Erythroblast (primary cell): ENCODE measurements at regions not wholly inside any gene's neighbourhood (a gene's known extent, or its start where the extent isn't known, plus 50 kb on each side); places are given as distances from the start of the nearest gene placed in this dataset.

Experiments used
- DNase-seq, 2 experiments: peaks; one replicate each; lab custom pipeline; 2025; lab: John Stamatoyannopoulos, UW
- GATA1 ChIP-seq: IDR thresholded peaks from 2 replicates; pipeline ENCODE4 v1.6.1; 2011; ENCODE audit warnings: low read depth, mild to moderate bottlenecking, control low read depth, low read length, moderate library complexity
- POLR2A ChIP-seq: IDR thresholded peaks from 2 replicates; pipeline ENCODE4 v1.6.1; 2011; ENCODE audit warnings: mild to moderate bottlenecking, low read length

DNA sequence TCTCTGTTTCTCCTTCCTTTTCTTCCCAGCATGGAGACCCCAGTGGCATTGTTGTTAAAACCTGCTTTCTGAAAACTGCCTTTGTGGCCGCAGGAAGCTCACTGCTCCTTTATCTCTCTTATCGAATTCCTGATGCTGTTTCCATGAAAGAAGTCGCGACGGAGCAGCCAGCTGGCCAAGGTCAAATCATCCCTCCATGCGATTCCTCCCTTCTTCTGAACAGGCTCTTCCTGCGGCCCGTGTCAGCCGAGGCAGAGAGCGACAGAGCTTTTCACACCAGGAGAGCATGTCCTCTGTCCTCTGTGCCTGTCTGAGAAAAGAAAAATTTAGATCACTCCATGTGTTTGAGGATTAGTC lies 242.1 kb upstream of the PITRM1 start:
- no peak for DNase-seq
- no peak for TF ChIP-seq GATA1

DNA sequence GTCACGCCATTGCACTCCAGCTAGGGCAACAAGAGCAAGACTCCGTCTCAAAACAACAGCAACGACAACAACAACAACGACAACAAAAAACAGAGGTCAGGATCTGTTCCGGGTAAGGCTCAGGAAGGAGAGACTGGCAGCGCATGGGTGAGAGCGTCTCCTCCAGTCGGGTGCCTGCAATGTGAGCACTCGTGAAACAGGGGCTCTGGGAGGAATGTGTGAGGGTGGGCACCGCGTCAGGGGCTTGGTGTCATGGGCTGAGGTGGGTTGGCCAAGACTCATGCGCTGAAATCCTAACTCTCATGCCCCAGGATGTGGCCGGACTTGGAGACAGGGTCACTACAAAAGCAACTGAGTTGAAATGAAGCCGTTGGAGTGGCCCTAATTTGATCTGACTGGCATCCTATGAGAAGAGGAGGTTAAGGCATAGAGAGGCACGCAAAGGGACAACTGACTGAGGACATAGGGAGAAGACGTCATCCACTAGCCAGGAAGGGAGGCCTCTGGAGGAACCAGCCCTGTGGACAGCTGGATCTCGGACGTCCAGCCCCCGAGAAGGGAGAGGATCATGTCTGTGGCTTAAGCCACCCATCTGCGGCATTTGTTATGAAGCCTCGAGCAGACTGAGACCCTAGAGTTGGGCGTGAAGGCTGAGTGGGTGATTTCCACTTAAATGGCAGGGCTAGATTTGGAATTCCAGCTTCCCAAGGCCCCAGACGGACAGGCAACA lies 241.5 kb upstream of the PITRM1 start:
- DNase-seq, result no peak
- no peak for TF ChIP-seq GATA1
- no peak for TF ChIP-seq POLR2A

DNA sequence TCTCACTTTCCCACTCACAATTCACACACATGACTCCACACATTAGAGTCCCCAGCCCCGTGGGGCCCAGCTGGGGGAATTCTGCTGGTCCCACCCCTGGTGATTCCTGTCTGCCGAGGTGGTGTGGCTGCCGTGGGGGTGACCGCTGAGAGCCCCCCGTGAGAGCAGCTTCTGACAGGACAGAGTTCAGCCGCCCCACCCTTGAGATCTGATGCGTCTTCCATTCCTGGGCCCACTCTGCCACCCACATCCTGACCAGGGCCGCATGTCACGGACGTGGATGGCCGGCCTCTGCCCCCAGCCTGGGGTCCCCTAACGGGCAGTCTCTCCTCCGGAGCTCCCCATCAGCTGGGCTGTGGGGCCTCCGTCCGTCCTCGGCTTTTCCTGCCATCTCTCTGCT lies 240.1 kb upstream of the PITRM1 start:
- no peak for DNase-seq
- TF ChIP-seq POLR2A (no peak), GATA1 (no peak)

DNA sequence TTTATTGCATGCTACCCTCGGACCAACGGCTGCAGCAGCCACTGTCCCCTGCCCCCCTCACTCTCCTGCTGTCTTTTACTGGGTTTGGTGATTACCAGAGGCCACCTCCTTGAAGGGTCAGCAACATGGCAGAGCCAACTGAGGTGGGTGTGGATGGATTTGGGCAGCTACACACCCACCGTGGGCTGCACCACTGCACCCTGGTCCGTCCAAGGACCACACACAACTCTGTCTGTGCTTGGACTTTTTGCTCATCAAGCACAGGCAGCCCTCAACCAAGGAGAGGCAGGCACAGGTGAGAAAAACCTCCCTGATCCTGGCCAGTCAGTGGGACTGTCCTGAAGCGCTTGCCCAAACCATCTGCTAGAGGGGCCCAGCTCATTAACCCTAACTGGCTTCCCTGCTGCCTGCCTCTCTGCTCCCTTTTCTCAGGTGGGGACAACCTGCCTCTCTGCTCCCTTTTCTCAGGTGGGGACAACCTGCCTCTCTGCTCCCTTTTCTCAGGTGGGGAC lies 239.5 kb upstream of the PITRM1 start:
- DNase-seq, result no peak
- TF ChIP-seq POLR2A (no peak), GATA1 (no peak)

DNA sequence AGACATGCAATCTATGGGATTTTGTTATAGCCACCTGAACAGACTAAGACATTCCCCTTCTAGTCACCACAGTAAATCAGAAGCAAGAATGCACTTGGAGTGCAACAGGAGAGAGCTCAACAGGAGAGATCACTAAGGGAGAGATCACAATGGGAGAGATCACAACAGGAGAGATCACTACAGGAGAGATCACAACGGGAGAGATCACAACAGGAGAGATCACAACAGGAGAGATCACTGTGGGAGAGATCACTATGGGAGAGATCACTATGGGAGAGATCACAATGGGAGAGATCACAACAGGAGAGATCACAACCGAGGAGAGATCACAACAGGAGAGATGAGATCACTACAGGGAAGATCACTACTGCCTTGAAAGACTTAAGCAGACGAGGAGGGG lies 238.5 kb upstream of the PITRM1 start:
- DNase-seq, result no peak
- TF ChIP-seq GATA1, result no peak

DNA sequence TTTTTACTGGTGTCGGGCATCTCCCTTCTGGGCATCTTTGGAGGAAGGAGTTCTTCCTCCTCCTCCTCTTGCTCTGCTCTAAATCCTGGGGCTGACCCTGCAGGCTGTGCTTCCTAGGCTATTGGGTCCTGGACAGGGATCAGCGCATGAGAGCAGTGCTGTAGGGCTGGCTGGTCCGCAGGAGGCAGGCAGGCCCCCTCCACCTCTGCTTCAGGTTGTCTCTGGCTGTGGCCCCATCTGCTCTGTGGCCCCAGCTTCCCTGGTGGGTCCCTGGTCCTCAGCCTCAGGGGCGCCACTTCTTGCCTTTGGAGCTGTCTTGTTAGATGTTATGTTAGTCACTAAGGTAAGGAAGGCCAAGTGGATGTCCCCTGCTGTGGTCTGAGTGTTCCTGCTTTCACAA lies 237.3 kb upstream of the PITRM1 start:
- TF ChIP-seq POLR2A, result no peak
- TF ChIP-seq GATA1, result no peak

DNA sequence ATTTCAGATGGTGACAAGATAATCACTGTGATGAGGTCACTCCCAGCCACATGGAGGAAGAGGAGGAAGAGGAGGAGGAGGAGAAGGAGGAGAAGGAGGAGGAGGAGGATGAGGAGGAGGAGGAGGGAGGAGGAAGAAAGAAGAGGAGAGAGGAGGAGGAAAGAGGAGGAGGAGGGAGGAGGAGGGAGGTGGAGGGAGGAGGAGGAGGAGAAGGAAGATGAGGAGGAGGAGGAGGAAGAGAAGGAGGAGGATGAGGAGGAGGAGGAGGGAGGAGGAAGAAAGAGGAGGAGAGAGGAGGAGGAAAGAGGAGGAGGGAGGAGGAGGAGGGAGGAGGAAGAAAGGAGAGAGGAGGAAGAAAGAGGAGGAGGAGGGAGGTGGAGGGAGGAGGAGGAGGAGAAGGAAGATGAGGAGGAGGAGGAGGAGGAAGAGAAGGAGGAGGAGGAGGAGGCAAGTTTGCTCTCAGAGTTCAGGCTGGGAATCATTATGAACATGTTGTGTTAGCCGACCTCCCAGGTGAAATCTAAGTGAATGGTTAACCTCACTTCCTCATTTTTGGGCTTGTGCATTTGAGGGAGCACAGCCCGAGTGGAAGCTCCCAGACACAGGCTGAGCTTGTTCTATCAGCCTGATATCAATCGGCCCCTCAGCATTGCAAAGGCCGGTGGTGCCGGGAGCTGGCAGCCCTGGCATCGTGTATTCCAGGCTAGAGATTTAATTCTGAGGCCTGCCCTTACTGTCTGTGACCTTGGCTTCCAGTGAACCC lies 236.2 kb upstream of the PITRM1 start:
- TF ChIP-seq POLR2A, result no peak
- no peak for TF ChIP-seq GATA1
- no peak for DNase-seq

More for the DNA sequence above, 237.3 kb upstream of the PITRM1 start:
- no peak for DNase-seq

DNA sequence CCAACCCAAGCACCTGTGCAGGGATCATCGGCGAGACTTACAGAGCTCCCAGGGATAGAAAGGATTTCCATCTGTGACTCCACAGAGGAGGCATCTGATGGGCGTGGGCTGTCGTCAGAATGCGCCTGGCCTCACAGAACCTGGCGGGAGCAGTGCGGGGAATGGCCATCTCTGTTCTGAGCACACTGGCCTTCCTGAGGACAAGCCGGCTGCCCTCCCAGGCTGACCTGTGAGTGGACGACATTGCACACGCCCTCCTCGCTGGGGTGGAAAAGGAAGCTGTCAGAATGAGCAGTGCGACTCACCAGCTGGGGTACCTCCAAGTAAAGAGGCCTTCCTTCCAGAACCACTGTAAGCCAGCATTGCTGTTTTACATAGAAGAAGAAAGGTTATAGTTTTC lies 234.6 kb upstream of the PITRM1 start:
- DNase-seq, result no peak

DNA sequence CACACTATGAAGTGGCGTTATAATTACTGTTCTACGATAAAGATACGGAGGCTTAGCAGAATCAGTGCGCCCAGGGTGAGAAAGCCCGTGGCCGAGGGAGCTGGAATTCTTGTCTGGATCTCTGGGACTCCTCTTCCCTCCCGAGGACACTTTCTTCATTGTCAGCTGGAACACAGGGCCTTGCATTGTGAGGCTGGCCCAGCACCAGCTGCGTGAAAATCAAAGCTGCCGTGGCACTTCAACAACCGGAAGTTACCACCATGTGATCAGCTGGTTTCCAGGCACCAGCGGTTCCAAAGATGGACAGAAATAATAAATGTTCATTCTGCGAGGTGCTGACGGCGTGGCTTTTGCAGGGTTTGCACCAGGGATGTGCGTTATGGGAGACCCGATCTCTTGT lies 234.0 kb upstream of the PITRM1 start:
- DNase-seq, result no peak
- TF ChIP-seq POLR2A (no peak), GATA1 (no peak)

More for the DNA sequence above, 234.6 kb upstream of the PITRM1 start:
- no peak for TF ChIP-seq GATA1
- TF ChIP-seq POLR2A, result no peak

DNA sequence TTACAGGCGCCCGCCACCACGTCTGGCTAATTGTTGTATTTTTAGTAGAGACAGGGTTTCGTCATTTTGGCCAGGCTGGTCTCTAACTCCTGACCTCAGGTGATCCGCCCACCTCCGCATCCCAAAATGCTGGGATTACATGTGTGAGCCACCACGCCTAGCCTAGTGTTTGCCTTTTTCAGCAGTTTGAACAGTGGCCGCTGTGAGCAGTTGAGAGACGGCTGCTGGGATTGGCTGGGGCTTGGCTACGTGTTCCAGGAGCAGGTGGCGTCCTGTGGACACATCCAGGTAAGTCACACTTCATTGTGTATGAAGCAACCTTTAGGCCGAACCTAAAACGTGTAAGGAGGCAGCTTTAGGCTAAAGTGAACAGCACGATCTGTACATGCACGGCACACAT lies 231.8 kb upstream of the PITRM1 start:
- no peak for TF ChIP-seq GATA1
- TF ChIP-seq POLR2A, result no peak
- DNase-seq, result no peak

DNA sequence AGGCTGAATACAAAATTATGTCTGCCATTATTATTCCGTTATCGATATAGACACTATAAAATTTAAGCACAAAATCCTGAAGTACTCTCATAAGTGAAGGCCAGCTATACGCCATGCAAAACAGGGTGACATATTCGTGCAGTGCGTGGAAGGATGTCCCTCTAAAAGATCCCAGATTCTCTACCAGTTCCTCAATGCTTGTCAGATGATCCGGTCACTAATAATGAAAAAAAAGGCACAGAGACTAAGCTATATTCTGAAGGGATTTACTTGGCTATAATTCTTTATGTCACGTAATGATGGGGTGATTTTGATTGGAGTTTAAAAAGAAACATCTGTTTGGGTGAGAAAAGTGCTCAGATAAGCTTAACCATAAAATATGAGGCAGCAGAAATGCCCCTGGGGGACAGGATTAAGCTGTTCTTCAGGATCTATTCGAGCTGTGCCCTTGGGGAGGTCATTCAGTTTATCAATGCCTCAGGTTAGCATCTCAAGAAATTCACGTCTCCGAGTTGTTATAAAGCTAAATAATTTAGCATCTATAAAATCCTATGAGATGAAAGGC lies 229.7 kb upstream of the PITRM1 start:
- DNase-seq, result no peak

DNA sequence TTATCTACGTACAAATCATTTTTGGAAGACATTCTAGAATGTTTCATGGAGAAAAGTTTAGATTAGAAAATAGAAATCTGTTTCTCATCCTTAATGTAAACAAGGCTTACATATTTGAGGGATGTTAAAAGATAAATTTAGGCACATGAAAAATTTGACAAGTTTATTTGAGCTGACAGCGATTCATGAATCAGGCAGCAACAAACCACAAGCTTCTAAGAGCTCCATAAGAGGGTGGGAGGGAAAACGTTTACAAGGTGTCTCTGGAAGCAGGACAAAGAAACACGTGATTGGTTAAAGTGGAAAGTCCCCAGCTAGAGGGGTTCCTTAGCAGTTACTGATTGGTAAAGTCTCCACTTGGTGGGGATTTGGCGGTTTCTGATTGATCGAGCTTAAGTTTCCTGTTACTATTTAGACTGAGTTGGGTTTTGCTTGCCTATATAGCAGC lies 228.9 kb upstream of the PITRM1 start:
- no peak for TF ChIP-seq GATA1
- TF ChIP-seq POLR2A, result no peak
- DNase-seq, result no peak

More for the DNA sequence above, 229.7 kb upstream of the PITRM1 start:
- TF ChIP-seq POLR2A (no peak), GATA1 (no peak)

DNA sequence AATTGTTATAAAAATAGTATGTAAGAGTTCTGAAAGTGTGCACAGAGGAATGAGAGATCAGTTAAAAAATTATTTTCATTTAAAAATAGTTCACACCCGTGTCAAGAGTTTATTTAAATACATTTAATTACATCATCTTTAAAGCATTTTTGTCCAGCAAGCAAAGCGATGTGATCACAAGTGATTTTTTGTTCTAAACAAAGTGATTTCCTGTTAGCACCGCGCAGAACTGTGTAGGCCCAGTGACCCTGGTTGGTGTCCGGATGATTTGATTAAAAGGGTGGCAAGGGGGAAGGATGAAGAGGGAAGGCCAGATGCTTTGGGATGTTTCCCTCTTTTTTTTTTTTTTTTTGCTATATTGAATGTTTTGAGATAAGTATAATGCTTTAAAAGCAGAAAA lies 227.8 kb upstream of the PITRM1 start:
- DNase-seq, result no peak
- TF ChIP-seq GATA1 (no peak), POLR2A (no peak)

DNA sequence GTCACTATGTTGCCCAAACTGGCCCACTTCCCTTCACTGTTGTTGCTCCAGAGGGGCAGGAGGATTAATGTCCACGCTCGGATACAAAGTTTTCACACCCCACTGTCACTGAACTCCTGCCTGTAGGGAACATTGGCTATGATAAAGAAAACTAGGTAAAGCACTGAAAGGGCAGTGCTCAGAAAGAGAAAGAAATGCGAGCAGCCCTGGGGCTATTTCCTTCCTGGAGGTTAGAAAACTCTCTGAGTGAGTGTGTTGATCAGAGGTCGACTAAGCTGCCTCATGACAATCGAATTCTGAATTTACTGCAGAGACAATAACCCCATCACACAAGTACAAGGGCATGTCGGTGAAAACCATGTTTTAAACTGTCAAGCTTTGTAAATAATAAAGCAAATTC lies 227.2 kb upstream of the PITRM1 start:
- no peak for DNase-seq
- no peak for TF ChIP-seq GATA1
- no peak for TF ChIP-seq POLR2A
